Fibroblast of peridontal ligament (primary cell): ENCODE measurements at regions not wholly inside any gene's neighbourhood (a gene's known extent, or its start where the extent isn't known, plus 50 kb on each side); places are given as distances from the start of the nearest gene placed in this dataset.

Experiments used
- DNase-seq: peaks from one replicate; pipeline ENCODE4 v3.0.0-alpha.2; 2010; ENCODE audit errors: extremely low read depth

DNA sequence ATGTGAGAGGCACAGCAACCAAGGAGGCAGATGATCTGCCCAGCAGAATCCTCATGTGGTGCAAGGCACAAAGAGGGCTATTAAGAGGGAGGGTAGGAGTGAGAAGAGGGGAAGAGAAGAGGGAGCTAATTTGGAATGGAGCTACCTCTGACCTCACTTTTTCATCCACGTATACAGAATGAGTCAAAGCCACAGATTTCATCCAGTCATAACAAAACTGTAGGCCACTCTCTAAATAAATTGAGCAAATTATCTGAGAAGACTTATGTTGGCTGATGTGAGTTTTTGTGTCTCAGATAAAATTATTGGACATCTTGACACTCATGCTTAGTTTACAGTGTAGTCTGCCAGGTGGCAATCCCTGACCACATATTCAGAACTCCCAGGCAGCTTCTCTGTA, 325.6 kb downstream of the TTLL7 start:
- peak; percentile 41 for DNase-seq

DNA sequence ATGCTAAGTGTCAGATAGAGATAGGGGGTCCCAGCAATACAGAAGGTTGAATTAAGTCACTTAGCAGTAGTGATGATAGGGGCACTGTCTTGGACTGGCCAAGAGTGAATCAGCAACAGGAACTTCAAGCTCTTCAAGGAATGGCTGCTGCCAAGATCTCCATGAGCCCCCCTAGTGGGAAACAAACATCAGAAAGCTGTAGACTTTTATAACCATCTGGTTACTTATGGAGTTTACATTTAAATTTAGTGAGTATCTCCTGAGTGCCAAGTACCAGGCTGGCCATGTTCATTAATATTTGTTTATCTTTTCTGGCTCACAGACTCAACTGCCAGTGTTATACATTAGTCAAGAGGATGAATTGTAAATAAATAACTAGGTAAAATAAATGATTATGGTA, 327.3 kb downstream of the TTLL7 start:
- no peak for DNase-seq

DNA sequence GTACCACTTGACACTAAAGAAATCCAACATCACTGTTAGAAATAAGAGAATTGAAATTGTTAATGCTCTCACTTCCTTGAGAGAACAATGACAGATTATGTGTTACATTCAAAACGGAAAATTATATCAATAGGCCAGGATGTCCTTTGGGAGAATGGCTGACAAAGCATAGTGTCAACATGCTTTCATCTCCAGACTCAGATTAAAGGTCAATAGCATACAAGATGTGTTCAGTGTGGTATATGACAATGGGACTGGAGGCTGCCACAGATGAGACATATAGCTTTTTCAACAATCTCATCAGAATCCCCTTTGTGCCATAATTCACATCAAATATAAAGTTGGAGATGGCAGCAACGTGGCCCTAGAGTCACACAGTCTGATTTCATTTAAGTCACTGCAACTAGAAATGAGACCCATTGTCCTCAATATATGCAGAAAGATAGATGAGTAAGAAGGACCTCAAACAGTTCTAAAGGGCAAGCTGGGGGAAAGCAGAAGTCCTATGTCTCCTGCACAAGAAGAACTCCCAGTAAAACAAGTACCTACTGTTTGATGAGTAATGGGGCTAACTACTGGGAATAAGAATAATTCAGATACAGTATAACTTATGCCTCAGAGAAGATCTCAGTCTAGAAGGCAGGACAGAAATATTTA, 327.9 kb downstream of the TTLL7 start:
- DNase-seq: no peak

DNA sequence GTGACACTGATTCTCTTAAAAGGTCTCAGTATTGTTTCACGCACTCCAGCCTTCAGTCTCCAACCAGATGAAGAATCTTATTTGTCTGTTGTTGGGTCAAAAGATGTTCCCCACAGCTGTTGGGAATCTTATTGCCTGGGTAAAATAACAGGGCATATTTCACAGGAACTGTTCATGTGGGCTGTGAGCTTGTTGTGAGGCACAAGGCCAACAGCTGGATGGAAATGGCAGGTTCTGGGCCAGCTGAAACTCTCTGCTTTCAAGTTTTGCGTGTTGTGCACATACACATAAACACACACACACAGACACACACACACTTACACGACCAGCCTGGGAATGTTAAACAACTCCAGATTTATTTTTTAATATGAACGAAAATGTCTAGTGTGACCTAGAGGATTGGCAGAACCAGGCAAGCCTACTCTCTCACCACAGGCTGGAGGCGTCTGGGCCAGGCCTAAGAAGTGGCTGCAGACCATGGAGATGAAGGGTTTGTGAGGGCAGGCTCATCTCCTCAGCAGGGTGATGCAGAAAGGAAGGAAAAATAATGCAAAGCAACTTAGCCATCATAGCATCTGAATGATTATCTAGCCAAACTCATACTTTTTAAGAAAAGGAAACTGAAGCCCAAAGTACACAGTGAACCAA, 357.0 kb downstream of the TTLL7 start:
- DNase-seq: peak; percentile 85

DNA sequence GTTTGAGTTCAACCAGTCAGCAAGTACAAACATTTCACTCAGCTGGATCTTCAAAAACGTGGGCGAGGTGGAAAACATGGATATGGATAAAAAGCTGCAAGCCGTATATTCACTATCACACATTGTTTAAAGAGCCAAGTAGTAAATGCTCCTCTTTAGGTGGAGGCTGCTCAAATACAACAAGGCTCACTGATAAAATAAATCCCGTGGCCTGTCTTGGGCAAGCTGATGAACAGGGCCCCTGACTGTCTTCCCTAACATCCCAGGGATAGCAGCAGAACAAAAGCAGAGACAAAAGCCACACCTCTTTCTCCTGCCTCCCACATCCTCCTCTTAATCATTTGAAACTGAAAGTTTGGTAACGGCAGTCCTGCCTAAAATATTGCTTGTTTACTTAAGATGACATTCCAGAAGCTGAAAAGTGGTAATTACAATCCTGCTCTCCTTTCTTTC, 357.7 kb downstream of the TTLL7 start:
- peak; percentile 66 for DNase-seq

DNA sequence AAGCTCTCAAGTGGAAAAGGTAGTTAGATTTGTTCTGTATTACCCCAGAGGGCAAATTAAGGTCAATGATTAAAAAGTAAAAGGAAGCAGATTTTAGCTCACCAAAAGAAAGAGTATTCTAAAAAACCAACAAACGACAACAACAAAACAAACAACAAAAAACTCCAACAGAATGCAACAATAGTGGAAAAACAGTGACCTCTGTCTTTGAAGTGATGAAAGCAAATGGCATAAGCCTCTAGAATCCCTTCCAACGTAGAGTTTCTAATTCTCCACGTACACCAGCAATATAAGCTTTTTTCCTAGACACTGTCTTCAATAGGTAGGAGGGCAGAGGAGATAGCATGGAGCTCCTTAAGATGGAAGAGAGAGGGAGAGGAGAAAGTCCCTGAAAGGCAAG, 359.1 kb downstream of the TTLL7 start:
- no peak for DNase-seq

DNA sequence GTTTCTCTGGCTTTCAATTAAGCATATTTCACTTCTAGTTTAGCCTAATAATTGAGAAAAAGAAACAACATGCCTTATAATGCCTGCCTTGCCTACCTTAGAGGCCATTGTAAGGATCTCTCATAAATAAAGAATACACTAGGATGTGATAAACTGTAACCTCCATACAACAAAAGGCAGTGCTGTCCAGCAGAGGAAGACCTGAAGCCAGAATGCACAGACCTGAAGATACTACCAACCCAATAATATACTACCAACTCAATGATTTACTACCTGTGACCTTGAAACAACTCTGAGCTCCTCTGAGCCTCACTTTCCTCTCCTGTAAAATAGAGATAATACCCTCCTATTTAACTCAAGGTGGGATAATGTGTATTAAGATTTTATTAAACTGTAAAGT, 361.3 kb downstream of the TTLL7 start:
- no peak for DNase-seq

DNA sequence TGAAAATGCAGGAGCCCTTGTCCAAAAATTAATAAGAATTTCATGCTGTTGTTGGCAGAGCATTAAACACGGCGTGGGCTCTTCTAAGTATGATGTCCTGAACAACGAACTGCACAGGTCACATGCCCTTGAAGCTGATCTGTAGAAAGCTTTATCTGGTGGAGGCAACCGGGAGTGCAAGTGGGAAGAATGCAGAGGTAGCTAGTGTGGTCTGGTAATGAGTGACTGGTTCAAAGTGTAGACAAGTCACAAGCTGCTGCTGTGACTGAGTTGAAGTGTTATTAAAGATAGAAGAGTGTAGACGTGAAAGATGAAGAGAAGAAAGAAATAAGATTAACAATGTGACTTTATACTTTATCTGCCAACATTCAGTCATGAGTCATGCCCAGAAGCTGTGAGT, 361.9 kb downstream of the TTLL7 start:
- no peak for DNase-seq

DNA sequence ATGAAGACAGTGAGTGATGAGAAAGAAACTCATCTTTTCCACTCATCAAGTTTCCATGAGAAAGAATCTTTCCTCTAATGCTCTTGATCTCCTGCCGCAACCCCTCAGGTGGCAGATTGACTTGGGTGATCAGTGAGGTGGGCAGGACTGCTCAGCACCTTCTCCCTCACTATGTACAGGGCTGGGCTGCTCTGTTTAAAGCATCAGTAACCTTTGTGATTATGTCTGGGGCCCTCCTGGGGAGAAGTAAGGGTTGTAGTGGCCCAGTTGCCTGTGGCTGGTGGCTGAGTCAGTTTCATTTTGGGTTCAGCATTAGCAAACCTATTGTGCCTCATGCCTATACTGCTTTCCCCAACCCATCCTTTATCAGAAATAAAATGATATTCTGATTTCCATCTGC, 366.0 kb downstream of the TTLL7 start:
- no peak for DNase-seq

DNA sequence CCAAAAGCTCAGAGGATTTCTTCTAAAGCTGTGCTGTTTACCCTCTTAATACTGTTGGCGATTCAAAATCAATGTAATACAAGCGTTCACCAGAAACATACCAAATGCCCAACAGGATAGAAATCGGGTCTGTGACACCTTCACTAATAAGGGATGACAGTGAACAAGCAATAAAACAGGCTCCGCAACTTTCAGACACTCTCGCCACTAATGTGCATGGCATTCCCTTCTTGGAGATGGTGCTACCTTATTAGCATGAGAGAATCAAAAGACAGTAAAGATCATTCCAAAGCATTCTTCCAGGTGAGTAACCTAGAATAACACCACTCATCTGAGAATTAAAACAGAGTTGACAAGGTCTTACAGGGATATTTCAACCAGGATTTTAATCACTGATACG, 367.1 kb downstream of the TTLL7 start:
- DNase-seq: no peak

DNA sequence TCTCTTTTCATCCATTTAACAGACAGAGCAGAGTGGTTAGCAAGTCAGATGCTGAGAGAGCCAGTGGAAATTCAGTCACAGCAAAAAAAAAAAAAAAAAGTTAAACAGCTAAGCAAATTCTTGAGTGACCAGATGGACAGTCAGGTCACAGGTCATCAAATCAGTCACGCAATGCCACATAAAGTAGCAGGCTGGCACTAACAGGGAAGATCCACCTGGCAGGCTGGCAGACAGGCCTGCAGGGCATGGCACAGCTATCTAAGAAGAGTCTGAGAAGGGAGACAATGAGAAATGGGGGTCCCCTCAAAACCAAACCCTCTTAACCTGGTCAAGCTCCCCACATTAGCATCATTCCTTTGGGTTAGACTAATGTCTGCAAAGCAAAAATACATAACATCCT, 371.9 kb downstream of the TTLL7 start:
- DNase-seq: no peak

DNA sequence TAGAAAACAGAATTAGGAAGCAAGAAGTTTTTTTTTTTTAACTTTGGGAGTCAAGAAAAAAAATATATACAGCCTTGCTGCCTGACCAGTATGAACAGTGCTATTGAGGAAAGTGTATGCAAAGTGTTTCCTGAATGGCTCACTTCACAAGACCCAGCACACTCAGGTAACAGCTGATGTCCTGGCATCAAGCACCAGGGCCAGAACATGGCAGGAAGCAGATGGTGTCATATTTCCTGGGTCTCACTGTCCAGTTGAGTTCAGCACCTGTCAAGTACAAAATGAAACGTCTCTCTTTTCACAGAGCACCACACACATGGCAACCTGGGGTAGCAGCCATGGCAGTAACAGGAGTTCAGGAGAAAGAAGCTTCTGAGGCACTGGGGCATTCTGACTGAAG, 372.3 kb downstream of the TTLL7 start:
- no peak for DNase-seq

DNA sequence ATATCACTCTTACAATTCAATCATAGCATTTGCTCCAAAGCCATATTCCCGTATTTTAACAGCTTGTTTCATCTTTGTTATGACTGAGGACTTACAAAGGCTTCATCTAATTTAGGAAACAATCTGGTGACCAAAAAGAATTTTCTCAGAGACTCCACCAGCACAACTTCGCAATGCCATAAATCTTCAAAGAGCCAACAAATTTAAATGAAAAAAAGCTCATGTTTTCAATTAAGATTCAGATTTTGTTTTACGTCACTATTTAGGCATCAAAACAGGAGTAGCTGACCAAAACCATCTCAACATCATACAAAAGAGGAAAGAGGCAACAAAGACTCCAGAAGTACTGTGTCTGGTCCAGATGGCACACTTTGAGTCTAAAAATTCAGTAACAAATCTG, 373.3 kb downstream of the TTLL7 start:
- DNase-seq: peak; percentile 2

DNA sequence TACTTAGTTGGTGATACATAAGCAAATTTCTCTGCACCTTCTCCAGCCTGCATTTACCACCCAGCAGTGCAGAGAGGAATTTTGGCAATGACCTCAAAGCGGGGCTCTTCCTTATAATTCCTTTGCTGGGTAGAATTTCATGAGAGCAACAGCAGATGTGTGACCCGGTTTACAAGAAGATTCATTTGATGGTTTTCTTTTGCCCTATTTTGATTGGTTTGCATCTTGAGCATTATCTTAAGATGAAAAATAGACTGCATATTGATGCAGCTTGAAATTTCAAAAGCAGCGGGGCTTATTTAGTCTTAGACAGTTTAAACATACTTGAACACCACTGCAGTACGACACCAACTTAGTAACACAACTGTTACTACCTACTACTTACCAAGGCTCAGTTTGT, 378.9 kb downstream of the TTLL7 start:
- DNase-seq: no peak

DNA sequence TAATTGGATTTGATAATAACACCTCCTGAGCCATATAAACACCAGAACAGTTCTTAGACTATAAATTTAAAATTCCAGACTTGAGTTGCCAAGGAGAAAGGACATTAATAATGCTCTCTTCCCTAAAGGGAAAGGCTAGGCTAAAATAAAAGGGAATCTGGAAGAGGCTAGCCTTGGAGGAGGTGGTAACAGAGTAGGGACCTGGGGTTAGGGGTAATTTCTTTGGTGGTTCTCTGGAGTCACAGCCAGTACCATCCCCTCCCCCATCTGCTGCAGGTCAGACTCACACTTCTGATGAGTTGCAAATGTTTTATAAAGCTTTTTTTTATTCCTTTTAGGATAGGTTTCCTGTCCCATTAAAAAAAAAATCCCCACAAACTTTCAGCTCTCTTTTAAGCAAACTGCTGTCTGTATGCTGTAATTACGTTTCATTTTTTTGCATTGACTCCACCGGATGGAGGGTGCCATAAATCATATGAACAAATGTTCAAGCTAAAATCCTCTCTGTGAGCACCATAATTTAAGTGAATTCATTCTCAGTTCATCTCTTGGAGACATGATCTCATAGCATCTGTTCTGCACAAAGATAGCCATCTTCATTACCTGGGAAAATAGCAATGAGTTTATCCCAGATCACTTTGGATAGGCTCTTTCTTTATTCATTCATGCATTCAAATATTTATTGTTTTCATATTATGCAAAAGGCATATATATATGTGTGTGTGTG, 379.6 kb downstream of the TTLL7 start:
- DNase-seq: no peak

DNA sequence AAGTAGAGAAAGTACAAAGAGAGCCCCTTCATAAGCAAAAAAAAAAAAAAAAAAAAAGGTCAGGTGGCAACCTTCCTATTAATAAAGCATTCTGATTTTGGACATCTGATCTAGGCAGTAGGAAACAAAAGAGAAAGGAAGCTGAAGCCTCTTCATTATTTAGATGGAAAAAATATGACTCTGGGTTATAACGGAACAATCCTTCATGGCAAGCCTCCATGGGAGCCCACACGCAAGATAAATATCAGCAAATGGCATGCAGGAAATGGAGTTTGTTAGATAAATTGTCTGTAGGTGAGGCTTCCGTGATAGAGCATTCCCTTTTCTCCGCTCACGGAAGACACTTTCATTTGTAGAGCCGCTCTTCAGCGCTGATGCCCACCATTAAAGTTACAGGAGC, 381.0 kb downstream of the TTLL7 start:
- DNase-seq: no peak

DNA sequence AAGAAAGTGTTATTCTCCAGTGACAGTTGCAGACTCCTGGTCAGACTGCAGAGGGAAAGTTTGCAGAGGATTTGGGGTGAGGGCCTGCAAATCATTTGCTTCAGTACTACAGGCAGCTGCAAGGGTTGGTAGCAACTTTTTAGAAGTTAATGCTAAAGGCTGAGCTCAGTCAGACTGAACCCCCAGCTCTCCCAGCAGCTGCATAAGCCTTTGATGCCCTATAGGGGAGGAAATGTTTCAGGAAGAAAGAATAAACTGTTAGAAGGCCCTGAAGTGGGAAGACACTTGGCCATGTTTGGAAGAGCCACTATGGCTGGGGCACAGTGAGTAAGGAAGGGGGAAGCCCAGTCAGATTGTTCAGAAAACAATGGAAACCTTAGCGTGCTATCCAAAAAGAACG, 383.6 kb downstream of the TTLL7 start:
- DNase-seq: no peak

DNA sequence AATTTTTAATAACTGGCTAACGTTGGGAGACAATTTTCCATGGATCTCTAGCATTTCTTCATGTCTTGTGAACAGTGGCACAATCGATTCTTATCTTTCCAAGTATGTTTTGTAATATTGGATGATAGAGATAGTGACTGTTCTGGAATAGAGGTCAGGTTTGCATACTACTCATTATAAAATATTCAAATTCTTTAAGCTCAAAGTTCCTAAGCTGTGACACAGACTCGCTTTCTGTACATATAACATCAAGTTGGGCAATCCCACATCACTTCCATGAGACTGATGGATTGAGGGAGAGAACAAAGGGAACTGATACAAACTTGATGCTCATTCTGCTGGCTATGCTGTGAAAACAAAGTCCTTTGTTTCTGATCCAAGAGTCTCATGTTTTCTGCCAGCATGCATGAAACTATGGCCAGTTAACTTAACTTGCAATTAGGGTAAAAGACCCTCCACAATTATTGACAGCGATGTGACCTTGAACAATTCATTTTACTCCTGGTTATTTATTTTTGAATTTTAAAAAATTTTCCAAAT, 392.4 kb downstream of the TTLL7 start:
- DNase-seq: no peak

DNA sequence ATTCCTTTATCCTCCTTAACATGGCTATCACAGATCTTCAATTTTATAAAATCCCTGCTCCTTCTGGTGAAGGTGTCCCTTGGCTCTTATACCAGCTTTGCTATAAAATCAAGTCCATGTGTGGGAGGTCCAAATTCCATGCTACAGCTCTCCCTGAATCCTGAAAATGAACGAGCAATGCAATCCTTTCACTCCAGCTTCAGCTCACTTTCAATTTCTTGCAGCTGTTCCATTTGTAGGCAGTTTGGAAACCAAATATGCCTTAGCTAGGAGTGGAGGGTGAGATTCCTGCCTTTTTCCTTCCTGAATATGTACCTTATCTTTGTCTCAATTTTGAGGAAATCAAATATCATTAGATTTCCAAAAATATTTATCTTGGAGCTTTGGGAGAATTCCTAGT, 402.6 kb downstream of the TTLL7 start:
- peak; percentile 37 for DNase-seq

DNA sequence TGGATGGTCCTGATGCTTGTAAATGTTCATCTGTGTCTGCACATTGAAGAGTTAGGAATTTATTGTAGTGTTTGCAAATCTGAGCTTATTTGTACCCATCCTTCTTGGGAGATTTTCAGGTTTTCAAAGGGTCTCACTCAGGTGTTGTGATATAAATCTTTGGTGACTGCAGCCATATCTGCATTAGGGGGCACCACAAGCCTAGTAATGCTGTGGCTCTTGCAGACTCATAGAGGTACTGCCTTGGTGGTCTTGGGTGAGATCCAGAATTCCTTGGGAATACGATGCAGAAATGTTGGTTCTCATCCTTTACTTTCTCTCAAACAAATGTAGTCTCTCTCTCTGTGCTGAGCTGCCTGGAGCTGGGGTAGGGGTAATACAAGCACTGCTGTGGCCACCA, 405.9 kb downstream of the TTLL7 start:
- DNase-seq: no peak

DNA sequence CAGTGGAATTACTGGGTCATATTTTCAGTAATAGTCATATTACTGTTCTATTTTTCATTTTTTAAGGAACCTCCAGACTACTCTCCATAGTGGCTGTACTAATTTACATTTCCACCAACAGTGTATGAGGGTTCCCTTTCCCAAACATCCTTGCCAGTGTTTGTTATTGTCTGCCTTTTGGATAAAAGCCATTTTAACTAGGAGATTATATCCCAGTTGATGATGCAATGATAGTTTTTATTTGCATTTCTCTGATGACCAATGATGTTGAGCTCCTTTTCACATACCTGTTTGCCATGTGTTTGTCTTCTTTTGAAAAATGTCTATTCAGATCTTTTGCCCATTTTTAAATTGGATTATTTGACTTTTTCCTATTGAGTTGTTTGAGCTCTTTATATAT, 410.8 kb downstream of the TTLL7 start:
- no peak for DNase-seq

DNA sequence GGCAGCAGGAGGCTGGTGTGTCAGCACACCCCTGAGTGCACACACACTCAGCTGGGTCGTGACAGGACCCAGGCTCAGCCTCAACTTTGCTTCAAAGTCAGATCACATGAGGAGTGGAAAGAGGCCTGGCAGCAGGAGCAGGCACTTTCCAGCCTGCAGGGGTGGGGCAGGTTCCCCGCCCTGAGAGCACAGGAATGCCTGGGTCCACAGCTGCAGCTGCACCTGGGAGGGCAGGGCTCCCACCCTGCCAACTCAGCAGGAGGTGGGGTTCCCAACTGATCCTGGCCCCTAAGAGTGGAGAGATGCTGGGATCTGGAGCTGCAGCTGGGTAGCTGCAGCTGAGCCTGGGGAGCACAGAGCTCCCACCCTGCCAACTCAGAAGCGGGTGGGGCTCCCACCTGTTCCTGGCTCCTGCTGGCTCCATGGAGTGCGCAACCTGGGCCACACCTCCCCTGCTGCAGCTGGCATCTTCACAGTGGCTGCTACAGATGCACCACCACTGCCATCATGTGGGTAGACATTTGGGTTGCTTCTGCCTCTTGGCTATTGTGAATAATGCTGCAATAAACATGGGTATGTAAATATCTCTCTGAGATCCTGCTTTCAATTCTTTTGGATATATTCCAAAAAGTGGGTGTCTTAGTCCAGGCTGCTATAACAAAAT, 415.4 kb downstream of the TTLL7 start:
- DNase-seq: peak; percentile 40
